AG09309 (cell line): ENCODE measurements at regions not wholly inside any gene's neighbourhood (a gene's known extent, or its start where the extent isn't known, plus 50 kb on each side); places are given as distances from the start of the nearest gene placed in this dataset.

ENCODE experiments used
- DNase-seq: peaks from one replicate; pipeline ENCODE4 v3.0.0-alpha.2; 2010; ENCODE audit warnings: low read depth
- H3K4me3 ChIP-seq: 2 replicates; pipeline ENCODE4 v1.5.1; 2011; ENCODE audit warnings: mild to moderate bottlenecking, low read depth, low read length, moderate library complexity; ENCODE audit not compliant: control insufficient read depth
- TF ChIP-seq, protein P1 (sequence below): IDR thresholded peaks from 2 replicates; pipeline ENCODE4 v1.5.1; 2011; ENCODE audit warnings: mild to moderate bottlenecking, low read depth, low read length, inconsistent platforms; ENCODE audit not compliant: insufficient read depth, control insufficient read depth; ENCODE audit errors: missing control alignments

- TF ChIP-seq, protein P1, sequence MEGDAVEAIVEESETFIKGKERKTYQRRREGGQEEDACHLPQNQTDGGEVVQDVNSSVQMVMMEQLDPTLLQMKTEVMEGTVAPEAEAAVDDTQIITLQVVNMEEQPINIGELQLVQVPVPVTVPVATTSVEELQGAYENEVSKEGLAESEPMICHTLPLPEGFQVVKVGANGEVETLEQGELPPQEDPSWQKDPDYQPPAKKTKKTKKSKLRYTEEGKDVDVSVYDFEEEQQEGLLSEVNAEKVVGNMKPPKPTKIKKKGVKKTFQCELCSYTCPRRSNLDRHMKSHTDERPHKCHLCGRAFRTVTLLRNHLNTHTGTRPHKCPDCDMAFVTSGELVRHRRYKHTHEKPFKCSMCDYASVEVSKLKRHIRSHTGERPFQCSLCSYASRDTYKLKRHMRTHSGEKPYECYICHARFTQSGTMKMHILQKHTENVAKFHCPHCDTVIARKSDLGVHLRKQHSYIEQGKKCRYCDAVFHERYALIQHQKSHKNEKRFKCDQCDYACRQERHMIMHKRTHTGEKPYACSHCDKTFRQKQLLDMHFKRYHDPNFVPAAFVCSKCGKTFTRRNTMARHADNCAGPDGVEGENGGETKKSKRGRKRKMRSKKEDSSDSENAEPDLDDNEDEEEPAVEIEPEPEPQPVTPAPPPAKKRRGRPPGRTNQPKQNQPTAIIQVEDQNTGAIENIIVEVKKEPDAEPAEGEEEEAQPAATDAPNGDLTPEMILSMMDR, result no peak
- no peak overlapping the region for H3K4me3 ChIP-seq
- DNase-seq, result no peak
Measured at GRCh38 chr11:70851308-70851707, 401.1 kb downstream of the SHANK2 start.

DNA sequence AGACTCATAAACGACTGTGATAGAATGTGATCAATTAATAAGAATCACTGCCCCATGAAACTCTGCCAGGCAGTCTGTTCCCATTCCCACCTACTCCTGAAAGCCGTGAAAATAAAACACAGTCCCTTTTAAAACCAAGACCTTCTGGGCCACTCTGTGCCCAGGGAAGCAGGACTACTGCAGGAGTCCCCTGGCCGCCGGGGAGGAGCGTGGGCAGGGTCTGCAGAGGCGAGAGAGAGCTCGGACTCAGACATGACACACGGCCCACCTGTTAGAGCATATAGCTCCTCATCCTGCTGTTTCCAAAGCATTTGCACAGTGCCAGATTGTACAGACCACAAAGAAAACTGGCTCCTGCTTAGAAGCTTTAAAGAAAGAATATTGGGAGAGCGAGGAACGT, 400.5 kb downstream of the SHANK2 start:
- H3K4me3 ChIP-seq, result no peak overlapping the region
- TF ChIP-seq, protein P1, result no peak
- DNase-seq, result no peak

DNA sequence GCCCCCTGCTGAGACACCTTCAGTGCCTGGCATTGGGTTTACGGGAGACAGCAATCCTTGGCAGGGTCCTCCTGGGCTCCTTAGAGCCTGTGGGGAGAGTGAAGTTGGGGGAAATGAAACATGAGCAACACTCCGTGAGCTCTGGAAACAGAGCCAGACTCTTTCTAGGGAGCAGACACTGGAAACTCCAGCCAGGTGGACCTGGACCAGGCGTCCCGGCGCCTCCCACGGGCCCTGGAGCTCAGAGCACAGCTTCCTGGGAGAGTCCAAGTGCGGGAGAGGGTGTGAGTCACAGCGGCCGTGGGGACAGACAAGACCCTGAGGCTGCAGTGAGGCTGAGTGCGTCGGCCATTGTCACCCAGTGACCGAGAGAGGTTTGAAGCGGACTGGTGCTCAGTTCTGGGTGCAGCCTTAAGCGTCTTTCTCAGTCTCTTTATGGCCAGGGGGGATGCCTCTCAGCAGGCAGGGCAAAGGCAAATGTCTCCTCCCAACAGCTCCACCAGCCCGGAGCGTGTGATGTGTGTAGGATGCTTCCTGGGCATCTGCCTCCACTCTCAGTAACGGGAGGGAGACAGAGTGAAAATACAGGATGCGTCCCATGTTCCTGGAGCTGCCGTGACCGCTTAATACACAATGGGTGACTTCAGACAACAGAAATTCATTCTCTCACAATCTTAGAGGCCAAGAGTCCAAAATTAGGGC, 399.2 kb downstream of the SHANK2 start:
- no peak for DNase-seq
- no peak overlapping the region for H3K4me3 ChIP-seq
- TF ChIP-seq, protein P1, result no peak

DNA sequence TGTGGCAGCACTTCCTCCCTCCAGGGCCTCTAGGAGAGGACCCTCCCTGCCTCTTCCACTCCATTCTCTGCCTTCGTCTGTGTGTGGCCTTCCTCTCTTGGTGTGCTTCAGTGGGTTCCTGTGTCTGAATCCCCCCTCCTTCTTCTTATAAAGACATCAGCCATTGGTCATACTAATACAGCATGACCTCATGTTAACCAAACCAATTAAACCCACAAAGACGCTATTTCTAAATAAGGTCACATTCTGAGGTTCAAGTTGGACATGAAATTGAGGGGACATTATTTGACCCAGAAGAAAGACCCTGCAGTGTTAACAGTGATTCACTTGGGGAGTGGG, 398.6 kb downstream of the SHANK2 start:
- no peak overlapping the region for H3K4me3 ChIP-seq
- no peak for DNase-seq

GRCh38 chr11:70854201-70854600, 398.2 kb downstream of the SHANK2 start:
- TF ChIP-seq, protein P1, result no peak
- H3K4me3 ChIP-seq, result no peak overlapping the region
- no peak for DNase-seq

More for the DNA sequence above, 398.6 kb downstream of the SHANK2 start:
- TF ChIP-seq, protein P1, result no peak

DNA sequence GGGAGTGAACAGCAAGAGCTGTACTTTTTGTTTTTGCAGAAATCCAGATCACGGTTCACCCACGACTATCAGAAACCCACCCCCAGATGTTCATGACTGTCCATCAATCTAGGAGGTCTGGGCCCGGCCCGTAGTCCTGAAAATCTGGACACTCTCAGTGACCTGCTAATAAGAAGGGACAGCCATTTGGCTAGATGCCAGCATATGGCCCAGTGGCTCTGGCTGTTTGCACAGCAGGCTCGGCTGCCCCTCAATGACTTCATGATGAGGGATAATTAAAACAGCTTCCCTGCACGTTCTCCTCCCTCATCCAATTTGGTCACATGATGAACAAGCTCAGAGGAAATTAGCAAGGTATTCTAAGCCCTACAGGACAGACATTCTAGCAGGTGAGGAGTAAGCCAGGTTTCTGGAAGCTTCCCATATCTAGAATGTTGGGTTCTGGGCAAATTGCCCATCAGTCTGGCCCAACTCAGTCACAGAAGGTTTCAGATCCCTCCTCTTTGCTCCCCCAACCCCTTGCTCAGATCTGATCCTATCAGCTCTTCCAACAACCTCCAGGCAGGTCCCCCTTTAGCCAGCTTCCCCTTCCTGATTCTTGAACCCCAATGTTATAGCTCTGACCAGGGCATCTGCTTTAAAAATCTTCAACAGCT, 397.3 kb downstream of the SHANK2 start:
- no peak for DNase-seq
- TF ChIP-seq, protein P1, result no peak
- no peak overlapping the region for H3K4me3 ChIP-seq
